GM23248 (cell line): ENCODE measurements at regions not wholly inside any gene's neighbourhood (a gene's known extent, or its start where the extent isn't known, plus 50 kb on each side); places are given as distances from the start of the nearest gene placed in this dataset.

Experiments used
- DNase-seq: peaks from one replicate; pipeline ENCODE4 v3.0.0-alpha.2; 2015
- H2AFZ ChIP-seq: fragments of 200-600 bp; sonication (generic); 2 replicates; pipeline ENCODE4 v1.6.1; 2016; ENCODE audit warnings: antibody characterized with exemption
- H3F3A ChIP-seq: fragments of 200-600 bp; sonication (generic); 2 replicates; pipeline ENCODE4 v1.6.1; 2016; ENCODE audit warnings: mild to moderate bottlenecking, antibody characterized with exemption, mixed run types; ENCODE audit not compliant: insufficient read depth
- H3K27ac ChIP-seq: fragments of 200-600 bp; sonication (generic); 2 replicates; pipeline ENCODE4 v1.5.1; 2016; ENCODE audit warnings: mild to moderate bottlenecking
- H3K27me3 ChIP-seq: fragments of 200-600 bp; sonication (generic); replicated peaks from 2 replicates; pipeline ENCODE4 v1.6.1; 2016; ENCODE audit warnings: mild to moderate bottlenecking; ENCODE audit not compliant: insufficient read depth
- H3K36me3 ChIP-seq: fragments of 200-600 bp; sonication (generic); 2 replicates; pipeline ENCODE4 v1.6.1; 2016; ENCODE audit warnings: low read depth, mild to moderate bottlenecking
- H3K4me1 ChIP-seq: fragments of 200-600 bp; sonication (generic); 2 replicates; pipeline ENCODE4 v1.6.1; 2016; ENCODE audit warnings: mild to moderate bottlenecking; ENCODE audit not compliant: insufficient read depth
- H3K4me2 ChIP-seq: fragments of 200-600 bp; sonication (generic); one replicate; pipeline ENCODE4 v1.6.1; 2016; ENCODE audit warnings: mild to moderate bottlenecking; ENCODE audit not compliant: unreplicated experiment
- H3K4me3 ChIP-seq: fragments of 200-600 bp; sonication (generic); 2 replicates; pipeline ENCODE4 v1.5.1; 2016; ENCODE audit warnings: mild to moderate bottlenecking
- H3K79me2 ChIP-seq: fragments of 200-600 bp; sonication (generic); 2 replicates; pipeline ENCODE4 v1.6.1; 2016; ENCODE audit warnings: mild to moderate bottlenecking; ENCODE audit not compliant: insufficient read depth
- H3K9ac ChIP-seq: fragments of 200-600 bp; sonication (generic); 2 replicates; pipeline ENCODE4 v1.6.1; 2016; ENCODE audit warnings: mild to moderate bottlenecking
- H3K9me2 ChIP-seq: fragments of 200-600 bp; sonication (generic); 2 replicates; pipeline ENCODE4 v1.6.1; 2016; ENCODE audit warnings: mixed run types, mild to moderate bottlenecking, moderate library complexity; ENCODE audit not compliant: insufficient read depth
- H3K9me3 ChIP-seq: fragments of 200-600 bp; sonication (generic); one replicate; pipeline ENCODE4 v1.6.1; 2017; ENCODE audit warnings: low read depth
- H4K20me1 ChIP-seq: fragments of 200-600 bp; sonication (generic); 2 replicates; pipeline ENCODE4 v1.6.0; 2016; ENCODE audit not compliant: insufficient read depth
- EZH2 ChIP-seq: fragments of 200-600 bp; sonication (generic); IDR thresholded peaks from 2 replicates; pipeline ENCODE4 v1.6.1; 2018; ENCODE audit warnings: antibody characterized with exemption, mild to moderate bottlenecking; ENCODE audit not compliant: insufficient read depth, poor library complexity, severe bottlenecking
- EZH2phosphoT487 ChIP-seq: fragments of 200-600 bp; sonication (generic); IDR thresholded peaks from 2 replicates; pipeline ENCODE4 v1.6.1; 2018; ENCODE audit warnings: antibody characterized with exemption, moderate library complexity, mild to moderate bottlenecking, low read depth; ENCODE audit not compliant: insufficient read depth
- whole genome bisulfite sequencing, 2 experiments: methylation state at CpG; one replicate each; pipeline ENCODE4 v1.1.6; 2015 to 2017; ENCODE audit warnings: low lambda C conversion rate in 2 of 2, low coverage in 1 of 2; ENCODE audit errors: missing lambda C conversion rate in 2 of 2; 5-methylcytosine and 5-hydroxymethylcytosine counted together
- in situ Hi-C: fragments of 300-500 bp; cut with MboI; formaldehyde crosslinking; loops from 2 replicates; pipeline ENCODE4 v1.15.0; 2020

GRCh38 chr19:31419871-31420445 is 70.7 kb upstream of the TSHZ3 start:
- in situ Hi-C loops = no loop called here
- no peak for DNase-seq
- Histone ChIP-seq H3K4me1 (no peaks in the 10 kb centered on the region), H3K9ac (no peak overlapping the region), H3K9me2 (no peaks in the 10 kb centered on the region), H4K20me1 (no peaks in the 10 kb centered on the region), H3K4me2 (no peak overlapping the region), H3K4me3 (no peak overlapping the region), H3K9me3 (no peaks in the 10 kb centered on the region), H3K79me2 (no peaks in the 10 kb centered on the region), H3K27ac (no peak overlapping the region), H3K36me3 (no peaks in the 10 kb centered on the region), H2AFZ (no peak overlapping the region), H3F3A (no peaks in the 10 kb centered on the region), H3K27me3 (peaks cover 10% of the 10 kb centered on the region)
- TF ChIP-seq EZH2phosphoT487 (no peak), EZH2 (no peak)
- 88% methylated on average over 11 of the region's 11 CpGs for WGBS, 2 experiments

- H3K79me2 ChIP-seq = no peaks in the 10 kb centered on the region
- no peak overlapping the region for H3K4me2 ChIP-seq
- 23 to 30% methylated on average over 6 of the region's 6 CpGs for WGBS, 2 experiments
- H3K9me3 ChIP-seq = no peaks in the 10 kb centered on the region
- no peaks in the 10 kb centered on the region for H4K20me1 ChIP-seq
- H3F3A ChIP-seq = no peaks in the 10 kb centered on the region
- H3K27ac ChIP-seq = no peak overlapping the region
- in situ Hi-C loops = no loop called here
- H3K9ac ChIP-seq = no peak overlapping the region
- no peak overlapping the region for H2AFZ ChIP-seq
- no peak overlapping the region for H3K4me3 ChIP-seq
- no peak for DNase-seq
- no peaks in the 10 kb centered on the region for H3K36me3 ChIP-seq
- TF ChIP-seq EZH2phosphoT487 (no peak), EZH2 (no peak)
- no peaks in the 10 kb centered on the region for H3K9me2 ChIP-seq
- peaks cover 6% of the 10 kb centered on the region; the same call in 1 of the 2 replicates for H3K27me3 ChIP-seq
- no peaks in the 10 kb centered on the region for H3K4me1 ChIP-seq
These were observed 71.8 kb upstream of the TSHZ3 start for GRCh38 chr19:31421082-31421481.

GRCh38 chr19:31421856-31422255 is 72.6 kb upstream of the TSHZ3 start:
- no peak overlapping the region for H3K27ac ChIP-seq
- no peak overlapping the region for H3K9ac ChIP-seq
- peaks cover 6% of the 10 kb centered on the region; the same call in 1 of the 2 replicates for H3K27me3 ChIP-seq
- no peaks in the 10 kb centered on the region for H3K9me2 ChIP-seq
- 80% methylated on average over 20 of the region's 20 CpGs for WGBS, 2 experiments
- no peak overlapping the region for H3K4me2 ChIP-seq
- H3K36me3 ChIP-seq = no peaks in the 10 kb centered on the region
- no peaks in the 10 kb centered on the region for H3F3A ChIP-seq
- H3K4me1 ChIP-seq = no peaks in the 10 kb centered on the region
- no peak overlapping the region for H2AFZ ChIP-seq
- no peak overlapping the region for H3K4me3 ChIP-seq
- no peak for DNase-seq
- no peaks in the 10 kb centered on the region for H3K9me3 ChIP-seq
- no peak for TF ChIP-seq EZH2phosphoT487
- no peak for TF ChIP-seq EZH2
- no peaks in the 10 kb centered on the region for H3K79me2 ChIP-seq
- no peaks in the 10 kb centered on the region for H4K20me1 ChIP-seq
- in situ Hi-C loops = no loop called here

GRCh38 chr19:31423896-31424295 is 74.7 kb upstream of the TSHZ3 start:
- Histone ChIP-seq H3K4me2 (no peak overlapping the region), H2AFZ (no peak overlapping the region), H3K9me2 (no peaks in the 10 kb centered on the region), H3K79me2 (no peaks in the 10 kb centered on the region), H3F3A (no peaks in the 10 kb centered on the region), H3K27ac (no peak overlapping the region), H3K4me3 (no peak overlapping the region), H3K27me3 (peaks cover 6% of the 10 kb centered on the region; the same call in 1 of the 2 replicates), H3K36me3 (no peaks in the 10 kb centered on the region), H3K4me1 (peaks cover 7% of the 10 kb centered on the region; the same call in 1 of the 2 replicates), H4K20me1 (no peaks in the 10 kb centered on the region), H3K9ac (no peak overlapping the region), H3K9me3 (no peaks in the 10 kb centered on the region)
- TF ChIP-seq EZH2phosphoT487 = no peak
- TF ChIP-seq EZH2 = no peak
- WGBS, 2 experiments = 98% methylated on average over 2 of the region's 2 CpGs
- in situ Hi-C loops = no loop called here
- no peak for DNase-seq
